GM18520 (cell line): ENCODE measurements at regions not wholly inside any gene's neighbourhood (a gene's known extent, or its start where the extent isn't known, plus 50 kb on each side); places are given as distances from the start of the nearest gene placed in this dataset.
"Not testable (repeated sequence)": the region's sequence is repeated elsewhere in the genome, so short reads cannot be mapped to it uniquely, and the experiment has no call there.

Experiments
- ATAC-seq: cut with Tn5 transposase; IDR thresholded peaks from one replicate; pipeline ENCODE4 v1.9.1; 2021; ENCODE audit not compliant: unreplicated experiment

DNA sequence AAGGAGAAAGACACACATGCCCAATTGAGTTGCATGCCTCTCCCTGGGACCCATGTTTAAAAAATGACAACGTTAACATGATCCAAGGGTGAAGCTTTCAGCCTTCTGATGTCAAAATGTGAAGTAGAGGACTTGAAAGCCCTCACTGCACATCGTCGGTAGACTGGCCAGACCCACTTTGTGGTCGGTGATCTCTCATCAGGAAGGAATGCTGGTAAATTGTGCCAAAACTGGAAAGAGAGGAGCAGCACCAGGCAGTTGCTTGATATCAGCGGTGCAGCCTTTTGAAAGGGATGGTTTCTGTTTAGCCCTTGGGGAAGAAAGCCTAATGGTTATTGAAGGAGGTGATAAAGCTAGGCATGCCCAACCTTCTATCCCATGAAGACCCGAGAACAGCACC is 125.3 kb upstream of the MARCHF11 start:
- ATAC-seq = no peak

DNA sequence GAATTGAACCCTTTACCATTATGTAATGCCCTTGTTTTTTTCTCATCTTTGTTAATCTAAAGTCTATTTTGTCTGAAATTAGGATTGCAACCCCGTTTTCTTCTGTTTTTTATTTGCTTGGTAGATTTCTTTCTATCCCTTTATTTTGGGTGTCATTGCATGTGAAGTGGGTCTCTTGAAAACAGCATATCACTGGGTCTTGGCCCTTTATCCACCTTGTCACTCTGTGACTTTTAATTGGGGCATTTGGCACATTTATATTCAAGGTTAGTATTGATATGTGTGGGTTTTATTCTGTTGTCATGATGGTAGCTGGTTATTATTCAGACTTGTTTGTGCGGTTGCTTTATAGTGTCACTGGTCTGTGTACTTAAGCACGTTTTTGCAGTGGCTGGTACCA is 117.4 kb upstream of the MARCHF11 start:
- ATAC-seq = no peak

DNA sequence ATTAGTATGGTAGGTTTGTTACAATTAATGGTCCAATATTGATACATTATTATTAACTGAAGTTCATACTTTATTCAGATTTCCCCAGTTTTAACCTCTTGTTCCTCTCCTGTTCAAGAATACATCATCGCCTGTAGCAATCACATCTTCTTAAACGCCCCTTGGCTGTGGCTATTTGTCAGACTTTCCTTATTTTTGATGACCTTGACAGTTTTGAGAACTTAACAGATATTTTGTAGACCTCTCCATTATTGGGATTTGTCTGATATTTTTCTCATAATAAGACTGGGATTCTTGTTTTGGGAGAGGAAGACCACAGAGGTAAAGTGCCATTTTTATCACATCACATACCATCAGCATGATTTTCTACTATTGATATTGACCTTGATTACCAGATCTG is 112.3 kb upstream of the MARCHF11 start:
- no peak for ATAC-seq

DNA sequence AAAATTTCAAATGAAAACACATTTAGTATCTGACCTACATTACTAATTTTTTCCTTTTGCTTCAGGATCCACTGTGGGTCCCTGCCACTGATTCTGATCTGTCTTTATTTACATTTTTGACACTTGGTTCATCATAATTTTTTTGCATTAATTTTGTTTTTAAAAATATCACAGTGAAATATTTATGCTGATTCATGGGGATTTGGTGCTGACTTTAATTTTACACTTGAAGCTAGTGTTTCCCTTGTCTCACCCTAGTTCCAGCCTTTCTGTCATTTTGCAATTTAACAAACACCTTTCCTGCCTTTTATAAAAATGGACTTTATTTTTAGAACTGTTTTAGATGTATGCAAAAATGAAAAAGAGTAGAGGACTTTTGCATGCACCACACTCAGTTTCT is 111.9 kb upstream of the MARCHF11 start:
- no peak for ATAC-seq

DNA sequence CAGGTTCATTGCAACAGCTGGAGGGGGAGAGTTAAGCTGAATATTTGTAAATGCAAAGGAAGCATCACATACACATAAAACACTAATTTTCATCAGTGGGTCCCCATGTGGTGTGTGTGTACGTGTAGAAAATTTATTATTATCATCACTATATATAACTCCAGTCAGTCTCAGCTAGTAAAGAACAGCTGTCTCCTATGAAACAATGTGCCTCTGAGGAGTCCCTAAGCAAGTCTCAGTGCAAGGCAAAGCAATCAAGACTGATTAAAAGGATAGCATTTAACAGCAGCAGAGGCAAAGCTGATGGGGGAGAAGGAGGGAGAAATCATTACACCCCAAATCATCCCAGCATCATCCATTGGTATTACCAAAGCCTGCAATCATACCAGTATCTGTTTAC is 104.2 kb upstream of the MARCHF11 start:
- no peak for ATAC-seq

DNA sequence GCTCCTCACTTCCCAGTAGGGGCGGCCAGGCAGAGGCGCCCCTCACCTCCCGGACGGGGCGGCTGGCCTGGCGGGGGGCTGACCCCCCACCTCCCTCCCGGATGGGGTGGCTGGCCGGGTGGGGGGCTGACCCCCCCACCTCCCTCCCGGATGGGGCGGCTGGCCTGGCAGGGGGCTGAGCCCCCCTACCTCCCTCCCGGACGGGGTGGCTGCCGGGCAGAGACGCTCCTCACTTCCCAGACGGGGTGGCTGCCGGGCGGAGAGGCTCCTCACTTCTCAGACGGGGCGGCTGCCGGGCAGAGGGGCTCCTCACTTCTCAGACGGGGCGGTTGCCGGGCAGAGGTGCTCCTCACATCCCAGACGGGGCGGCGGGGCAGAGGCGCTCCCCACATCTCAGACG is 97.3 kb upstream of the MARCHF11 start:
- not testable (repeated sequence) for ATAC-seq

DNA sequence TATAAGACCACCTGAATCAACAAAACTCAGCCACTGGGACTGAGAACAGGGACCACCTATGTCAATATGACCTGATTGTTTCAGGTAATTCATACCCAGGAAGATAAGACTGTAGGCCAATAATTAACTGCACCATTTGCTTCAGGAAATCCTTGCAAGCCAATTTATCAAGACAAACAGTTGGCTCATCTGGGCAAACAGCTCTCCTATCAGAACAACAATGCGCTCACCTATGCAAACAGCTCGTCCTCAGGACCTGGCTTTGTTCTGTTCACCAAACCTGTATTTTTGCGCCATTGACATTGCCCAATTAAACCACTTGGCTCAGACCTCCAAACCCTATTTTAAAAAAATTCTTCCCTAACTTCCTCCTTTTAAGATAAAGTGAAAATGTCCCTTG is 92.3 kb upstream of the MARCHF11 start:
- no peak for ATAC-seq

DNA sequence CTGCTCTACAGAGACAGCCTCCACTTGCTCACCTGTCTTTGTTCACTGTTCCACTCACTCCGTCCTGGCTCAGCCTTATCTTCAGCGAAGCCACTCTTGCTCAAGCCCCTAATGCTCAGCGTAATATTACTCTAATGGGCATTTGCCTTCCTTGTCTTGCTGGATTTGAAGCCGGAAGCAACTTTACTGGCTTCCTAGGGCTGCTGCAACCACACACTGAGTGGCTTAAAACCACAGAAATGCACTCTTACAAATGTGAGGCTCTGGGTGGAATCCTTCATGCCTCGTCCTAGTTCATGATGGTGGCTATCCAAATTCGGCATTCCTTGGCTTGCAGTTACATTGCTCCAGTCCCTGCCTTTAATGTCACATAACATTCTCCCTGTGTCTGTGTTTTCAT is 85.5 kb upstream of the MARCHF11 start:
- no peak for ATAC-seq

DNA sequence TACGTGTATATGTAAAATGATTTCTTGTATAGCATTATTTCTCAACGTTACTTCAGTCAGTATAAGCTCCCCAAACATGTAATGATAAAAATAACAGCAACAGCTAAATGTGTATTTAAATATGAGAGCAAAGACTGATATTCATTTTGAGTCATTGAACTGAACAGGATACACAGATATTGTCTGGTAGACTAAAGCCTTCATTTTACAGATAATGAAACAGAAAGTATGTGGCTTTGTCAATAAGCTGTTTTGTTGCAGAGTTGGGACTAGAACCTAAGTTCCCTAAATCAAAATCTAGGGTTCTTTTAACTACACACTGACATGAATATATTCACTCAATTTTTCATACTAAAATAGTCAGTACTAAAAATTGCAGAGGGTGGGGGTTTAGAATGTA is 80.4 kb upstream of the MARCHF11 start:
- peak; percentile 63 for ATAC-seq

DNA sequence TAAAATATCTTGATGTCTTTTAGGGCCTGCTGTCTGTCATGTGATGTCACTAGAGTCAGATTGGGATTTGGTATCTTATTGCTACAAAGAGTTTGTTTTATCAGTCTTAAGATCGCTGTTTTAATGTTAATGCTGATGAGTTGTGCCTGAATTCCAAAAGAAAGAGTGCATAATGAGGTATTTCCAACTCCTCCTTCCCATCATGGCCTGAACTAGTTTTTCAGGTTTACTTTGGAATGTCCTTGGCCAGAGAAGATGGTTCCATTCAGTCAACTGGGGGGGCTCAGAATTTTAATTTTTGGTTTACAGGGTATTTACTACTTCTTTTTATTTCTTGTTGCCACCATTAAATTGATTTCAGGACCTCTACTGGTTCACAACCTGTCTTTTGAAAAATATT is 74.3 kb upstream of the MARCHF11 start:
- no peak for ATAC-seq

DNA sequence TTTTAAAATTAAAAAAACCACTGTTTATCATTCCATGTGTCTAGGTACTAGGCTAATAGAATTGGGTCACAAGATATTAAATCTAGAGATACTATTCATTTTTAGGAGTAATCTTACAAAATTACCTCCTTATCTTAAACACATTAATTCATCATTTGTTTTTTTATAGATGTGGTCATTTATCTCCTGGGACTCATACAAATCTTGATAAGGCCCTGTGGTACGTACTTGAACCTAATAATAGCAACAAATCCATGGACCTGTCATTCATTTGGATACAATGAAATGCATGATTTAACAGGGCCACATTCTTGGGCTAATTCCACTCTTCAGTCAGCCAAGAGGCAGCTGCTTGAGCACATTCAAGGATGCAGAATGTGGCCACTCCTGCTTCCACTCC is 66.4 kb upstream of the MARCHF11 start:
- ATAC-seq = no peak

DNA sequence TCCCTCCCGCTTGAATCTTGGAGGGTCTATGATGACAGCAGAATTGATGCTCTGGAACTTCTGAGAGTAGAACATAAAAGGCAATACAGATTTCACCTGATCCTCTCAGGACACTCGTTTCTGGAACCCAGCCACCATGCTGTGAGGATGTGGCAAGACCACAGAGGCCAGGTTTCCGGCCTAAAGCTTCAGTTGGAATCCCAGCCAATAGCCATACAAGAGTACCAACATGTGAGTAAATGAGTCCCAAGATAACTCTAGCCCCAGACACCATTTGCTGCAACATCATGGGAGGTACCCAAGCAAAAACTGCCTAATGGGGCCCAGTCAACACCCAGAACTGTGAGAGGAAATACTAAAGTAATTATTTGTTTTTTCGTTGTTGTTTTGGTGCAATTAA is 65.7 kb upstream of the MARCHF11 start:
- ATAC-seq = no peak

DNA sequence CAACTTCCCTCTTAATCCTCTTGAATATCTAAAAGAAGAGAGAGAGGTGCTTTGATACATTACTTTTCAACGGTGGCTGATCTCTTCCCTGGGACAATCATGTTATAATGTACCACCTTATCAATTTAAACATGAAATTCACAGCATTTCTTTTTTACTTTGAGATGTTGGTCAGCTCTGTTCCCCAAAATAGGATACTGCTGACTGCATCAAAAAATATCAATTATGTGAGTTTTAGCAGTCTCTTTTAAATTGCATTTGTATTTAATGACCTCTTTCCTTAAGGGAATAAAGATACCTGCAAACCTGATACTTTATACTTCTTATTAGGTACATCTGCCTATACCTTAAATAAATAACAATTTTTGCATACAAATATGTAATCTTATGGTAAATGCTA is 58.4 kb upstream of the MARCHF11 start:
- no peak for ATAC-seq

DNA sequence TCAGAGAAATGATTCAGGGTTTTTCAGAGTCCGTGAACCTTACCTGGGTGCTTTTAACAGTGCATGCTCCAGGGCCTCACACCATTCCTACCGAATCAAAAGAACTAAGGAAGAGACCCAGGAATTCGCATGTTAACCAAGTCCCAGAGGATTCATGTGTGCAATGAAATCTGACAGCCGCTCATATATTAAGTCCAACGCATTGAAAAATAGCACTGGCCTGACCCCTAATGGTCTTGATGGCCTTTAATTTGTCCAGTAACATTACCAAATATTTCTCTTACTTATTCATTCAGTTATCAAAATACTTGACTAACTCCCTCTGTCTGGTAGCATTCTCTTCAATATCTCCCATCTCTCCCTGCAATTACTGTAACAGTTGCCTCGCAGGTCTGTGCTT is 55.0 kb upstream of the MARCHF11 start:
- no peak for ATAC-seq

DNA sequence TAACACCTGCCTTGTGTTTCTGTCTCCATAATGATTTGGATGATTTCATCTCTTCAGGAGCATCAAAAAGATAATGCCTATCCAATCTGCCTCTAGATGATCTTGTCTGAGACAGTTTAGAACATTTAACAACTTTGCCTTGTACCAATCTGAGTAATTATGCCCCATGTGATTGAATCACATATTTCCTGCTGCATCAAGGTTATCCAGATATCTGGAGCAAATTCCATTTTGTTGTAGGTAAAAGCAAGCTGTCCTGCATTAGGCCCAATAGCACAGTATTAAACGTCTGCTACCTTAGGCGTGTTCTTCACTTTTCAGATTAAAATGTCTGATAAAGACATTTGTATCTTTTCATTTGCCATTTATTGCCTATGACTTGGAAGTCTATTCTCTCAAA is 54.1 kb upstream of the MARCHF11 start:
- no peak for ATAC-seq

DNA sequence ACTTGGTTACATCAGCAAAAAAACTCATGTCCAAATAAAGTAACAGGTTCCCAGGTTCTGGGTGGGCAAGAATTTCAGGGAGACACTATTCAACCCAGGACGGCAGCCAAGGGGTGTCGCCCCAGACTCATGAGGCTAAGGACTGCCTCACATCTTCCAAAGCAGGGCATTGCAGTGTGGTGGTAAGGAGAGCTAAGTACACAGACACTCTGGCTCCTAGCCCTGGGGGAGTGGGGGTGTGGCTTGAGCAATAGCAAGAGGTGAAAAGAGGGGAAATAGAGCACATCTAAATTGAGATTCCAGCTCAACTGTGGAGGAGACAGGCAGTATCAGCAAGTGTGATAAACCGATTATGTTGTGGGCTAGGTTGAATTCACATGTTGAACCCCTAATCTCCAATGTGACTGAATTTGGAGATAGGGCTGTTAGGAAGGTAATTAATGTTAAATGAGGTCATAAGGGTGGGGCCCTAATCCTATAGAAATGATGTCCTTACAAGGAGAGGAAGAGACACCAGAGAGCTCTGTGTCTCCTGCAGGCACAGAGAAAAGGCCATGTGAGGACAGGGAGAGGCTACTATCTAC is 49.9 kb upstream of the MARCHF11 start:
- no peak for ATAC-seq
